ENCODE measurements at regions not wholly inside any gene's neighbourhood (a gene's known extent, or its start where the extent isn't known, plus 50 kb on each side); places are given as distances from the start of the nearest gene placed in this dataset.

GRCh38 chr18:34990597-34990996 lies 50.6 kb upstream of the MAPRE2 start:
- peaks cover 0 to 51% (median 0%) of the 10 kb centered on the region in 4 donors for H3K27me3 ChIP-seq
- no peak overlapping the region for H3K4me3 ChIP-seq
- DNase-seq: no peak
- H3K27ac ChIP-seq: no peak overlapping the region
- H3K9me3 ChIP-seq: no peaks in the 10 kb centered on the region
- intact Hi-C loops (cut with DNase I): no loop called here
- 18 to 26% methylated on average over 4 of the region's 4 CpGs for WGBS, 2 donors
- peaks cover 0 to 37% (median 0%) of the 10 kb centered on the region in 3 donors for H3K4me1 ChIP-seq
- no peak for TF ChIP-seq POLR2A (IDR thresholded peaks at IDR 0.05)
- TF ChIP-seq, protein P1, sequence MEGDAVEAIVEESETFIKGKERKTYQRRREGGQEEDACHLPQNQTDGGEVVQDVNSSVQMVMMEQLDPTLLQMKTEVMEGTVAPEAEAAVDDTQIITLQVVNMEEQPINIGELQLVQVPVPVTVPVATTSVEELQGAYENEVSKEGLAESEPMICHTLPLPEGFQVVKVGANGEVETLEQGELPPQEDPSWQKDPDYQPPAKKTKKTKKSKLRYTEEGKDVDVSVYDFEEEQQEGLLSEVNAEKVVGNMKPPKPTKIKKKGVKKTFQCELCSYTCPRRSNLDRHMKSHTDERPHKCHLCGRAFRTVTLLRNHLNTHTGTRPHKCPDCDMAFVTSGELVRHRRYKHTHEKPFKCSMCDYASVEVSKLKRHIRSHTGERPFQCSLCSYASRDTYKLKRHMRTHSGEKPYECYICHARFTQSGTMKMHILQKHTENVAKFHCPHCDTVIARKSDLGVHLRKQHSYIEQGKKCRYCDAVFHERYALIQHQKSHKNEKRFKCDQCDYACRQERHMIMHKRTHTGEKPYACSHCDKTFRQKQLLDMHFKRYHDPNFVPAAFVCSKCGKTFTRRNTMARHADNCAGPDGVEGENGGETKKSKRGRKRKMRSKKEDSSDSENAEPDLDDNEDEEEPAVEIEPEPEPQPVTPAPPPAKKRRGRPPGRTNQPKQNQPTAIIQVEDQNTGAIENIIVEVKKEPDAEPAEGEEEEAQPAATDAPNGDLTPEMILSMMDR (IDR thresholded peaks at IDR 0.05): no peak
- no peaks in the 10 kb centered on the region for H3K36me3 ChIP-seq

- intact Hi-C loops (cut with DNase I): no loop called here
- Histone ChIP-seq H3K36me3 (no peaks in the 10 kb centered on the region), H3K4me3 (no peak overlapping the region), H3K27me3 (peaks cover 0 to 56% (median 0%) of the 10 kb centered on the region in 4 donors), H3K9me3 (no peaks in the 10 kb centered on the region), H3K27ac (no peak overlapping the region), H3K4me1 (peaks cover 0 to 37% (median 0%) of the 10 kb centered on the region in 3 donors)
- TF ChIP-seq, protein P1 (IDR thresholded peaks at IDR 0.05): no peak
- TF ChIP-seq POLR2A (IDR thresholded peaks at IDR 0.05): no peak
- DNase-seq: no peak
- 77 to 79% methylated on average over 6 to 7 of the region's 7 CpGs for WGBS, 2 donors
These were observed 50.1 kb upstream of the MAPRE2 start for GRCh38 chr18:34991152-34991551.

Measured in esophagus squamous epithelium (tissue), 5 donors.